Adrenal gland (tissue), 9 donors: ENCODE measurements at regions not wholly inside any gene's neighbourhood (a gene's known extent, or its start where the extent isn't known, plus 50 kb on each side); places are given as distances from the start of the nearest gene placed in this dataset.

Experiments
- DNase-seq, 7 donors: peaks; one replicate each; pipeline ENCODE4 v3.0.0-alpha.2; 2019 to 2020
- H3K27ac ChIP-seq, 5 donors: fragments of 200-600 bp; sonication (generic) in 4 of 5; 1 replicate in 3 of 5; 2 replicates in 2 of 5; pipeline versions ENCODE4 v1.5.1 to v1.8.0; 2016 to 2020; ENCODE audit warnings: mild to moderate bottlenecking in 1 of 5
- H3K27me3 ChIP-seq: fragments of 200-600 bp; 2 replicates; pipeline ENCODE4 v1.8.0; 2021
- H3K36me3 ChIP-seq, 2 donors: fragments of 200-600 bp; replicated peaks in 1 of 2; 1 replicate in 1 of 2; 2 replicates in 1 of 2; pipeline versions ENCODE4 v1.5.1 to v1.8.0; 2018 to 2022
- H3K4me1 ChIP-seq, 2 donors: fragments of 200-600 bp; replicated peaks in 1 of 2; 1 replicate in 1 of 2; 2 replicates in 1 of 2; pipeline versions ENCODE4 v1.5.1 to v1.8.0; 2018 to 2021
- H3K4me3 ChIP-seq, 4 donors: fragments of 200-600 bp; sonication (generic) in 3 of 4; one replicate each; pipeline ENCODE4 v1.5.1; 2016 to 2018
- H3K9me3 ChIP-seq, 3 donors: fragments of 200-600 bp; sonication (generic) in 1 of 3; replicated peaks in 1 of 3; 1 replicate in 2 of 3; 2 replicates in 1 of 3; pipeline versions ENCODE4 v1.5.1 to v1.8.0; 2016 to 2021
- CTCF ChIP-seq, 6 experiments: fragments of 450-650 bp in 4 of 6; fragments of 200-600 bp in 2 of 6; sonication (generic) in 1 of 6; IDR thresholded peaks; 1 replicate in 5 of 6; 2 replicates in 1 of 6; pipeline versions ENCODE4 v1.5.1 to v1.8.0; 2016 to 2021; ENCODE audit warnings: antibody characterized with exemption in 6 of 6, mild to moderate bottlenecking in 2 of 6, moderate library complexity in 1 of 6
- POLR2A ChIP-seq, 2 donors: fragments of 450-650 bp; IDR thresholded peaks; one replicate each; pipeline ENCODE4 v1.6.1; 2017; ENCODE audit warnings: antibody characterized with exemption in 2 of 2, mild to moderate bottlenecking in 2 of 2, moderate library complexity in 1 of 2
- WGBS, 4 donors: extraction: QIAGEN DNeasy Blood & Tissue Kit in 2 of 4; methylation state at CpG; one replicate each; pipeline versions ENCODE4 v1.1.5 to v1.1.7; 2013 to 2017; 5-methylcytosine and 5-hydroxymethylcytosine counted together
- intact Hi-C, 2 donors: fragments of 100-400 bp; cut with DNase I; formaldehyde crosslinking; loops; one replicate each; pipeline versions ENCODE4 v1.14.1 to v1.15.0; 2022 to 2023
- donor health status: healthy with polysubstance abuse.
- donor health status: Bipolar disorder and iron deficiency.
- donor health status: DM: yes; HTN: yes; CAD: no.
- donor health status: DM: no; HTN: no; CAD: no.
- donor health status: DM: no; HTN: no; CAD: no.

GRCh38 chrX:6383488-6383887 is 151.4 kb downstream of the VCX3A start:
- no peak for DNase-seq
- 40 to 73% (median 59%) methylated on average over 3 of the region's 3 CpGs for WGBS, 4 donors
- intact Hi-C loops = no loop called here
- H3K36me3 ChIP-seq = no peaks in the 10 kb centered on the region
- H3K27me3 ChIP-seq = no peaks in the 10 kb centered on the region
- no peak overlapping the region for H3K27ac ChIP-seq
- no peak for TF ChIP-seq POLR2A (IDR thresholded peaks at IDR 0.05)
- no peak for TF ChIP-seq CTCF (IDR thresholded peaks at IDR 0.05)
- H3K4me1 ChIP-seq = no peaks in the 10 kb centered on the region
- H3K4me3 ChIP-seq = no peak overlapping the region
- H3K9me3 ChIP-seq = no peaks in the 10 kb centered on the region

GRCh38 chrX:6382284-6382683 is 152.6 kb downstream of the VCX3A start:
- no peaks in the 10 kb centered on the region for H3K27me3 ChIP-seq
- H3K4me3 ChIP-seq = no peak overlapping the region
- WGBS, 4 donors = 56 to 71% (median 70%) methylated on average over 8 to 9 of the region's 9 CpGs
- intact Hi-C loops = no loop called here
- DNase-seq = no peak
- no peaks in the 10 kb centered on the region for H3K4me1 ChIP-seq
- no peak overlapping the region for H3K27ac ChIP-seq
- H3K36me3 ChIP-seq = no peaks in the 10 kb centered on the region
- TF ChIP-seq CTCF (IDR thresholded peaks at IDR 0.05) = no peak
- no peaks in the 10 kb centered on the region for H3K9me3 ChIP-seq

GRCh38 chrX:6377103-6377764 is 148.6 kb upstream of the NLGN4X start:
- WGBS, 4 donors = 45 to 84% (median 77%) methylated on average over 3 of the region's 3 CpGs
- no peaks in the 10 kb centered on the region for H3K4me1 ChIP-seq
- no peak overlapping the region for H3K4me3 ChIP-seq
- H3K36me3 ChIP-seq = no peaks in the 10 kb centered on the region
- TF ChIP-seq CTCF (IDR thresholded peaks at IDR 0.05) (no peak), POLR2A (IDR thresholded peaks at IDR 0.05) (no peak)
- intact Hi-C loops = no loop called here
- no peak overlapping the region for H3K27ac ChIP-seq
- no peaks in the 10 kb centered on the region for H3K27me3 ChIP-seq
- H3K9me3 ChIP-seq = no peaks in the 10 kb centered on the region
- no peak for DNase-seq

- no peak for DNase-seq
- H3K4me3 ChIP-seq = no peak overlapping the region
- WGBS, 4 donors = 56 to 66% (median 64%) methylated on average over 8 to 10 of the region's 10 CpGs
These were observed 145.9 kb upstream of the NLGN4X start for GRCh38 chrX:6374556-6374955.

More at GRCh38 chrX:6374556-6374955, 145.9 kb upstream of the NLGN4X start:
- no peaks in the 10 kb centered on the region for H3K36me3 ChIP-seq
- H3K4me1 ChIP-seq = no peaks in the 10 kb centered on the region
- no peak overlapping the region for H3K27ac ChIP-seq
- no peaks in the 10 kb centered on the region for H3K9me3 ChIP-seq
- no peaks in the 10 kb centered on the region for H3K27me3 ChIP-seq
- intact Hi-C loops = no loop called here
- no peak for TF ChIP-seq CTCF (IDR thresholded peaks at IDR 0.05)
- no peak for TF ChIP-seq POLR2A (IDR thresholded peaks at IDR 0.05)
